OCI-LY1 (cell line): ENCODE measurements at regions not wholly inside any gene's neighbourhood (a gene's known extent, or its start where the extent isn't known, plus 50 kb on each side); places are given as distances from the start of the nearest gene placed in this dataset.

Experiments
- H2AFZ ChIP-seq: fragments of 200-600 bp; sonication (generic), shearing (Covaris generic); 2 replicates; pipeline ENCODE4 v1.6.0; 2014; ENCODE audit warnings: antibody characterized with exemption, mild to moderate bottlenecking, low read length
- H3F3A ChIP-seq: fragments of 200-600 bp; sonication (generic), shearing (Covaris generic); 2 replicates; pipeline ENCODE4 v1.6.0; 2014; ENCODE audit warnings: mild to moderate bottlenecking, antibody characterized with exemption, low read length, moderate library complexity; ENCODE audit not compliant: insufficient read depth
- H3K27ac ChIP-seq: fragments of 200-600 bp; sonication (generic); 2 replicates; pipeline ENCODE4 v1.5.1; 2014; ENCODE audit warnings: low read length, mixed run types, mild to moderate bottlenecking, low read depth; ENCODE audit not compliant: poor library complexity, severe bottlenecking
- H3K27me3 ChIP-seq: fragments of 200-600 bp; sonication (generic); 2 replicates; pipeline ENCODE4 v1.6.0; 2014; ENCODE audit warnings: antibody characterized with exemption, mild to moderate bottlenecking, low read length, moderate library complexity; ENCODE audit not compliant: insufficient read depth
- H3K36me3 ChIP-seq: fragments of 200-600 bp; sonication (generic); 2 replicates; pipeline ENCODE4 v1.6.1; 2014; ENCODE audit warnings: mild to moderate bottlenecking, antibody characterized with exemption, low read length, moderate library complexity, mixed read lengths; ENCODE audit not compliant: insufficient read depth
- H3K4me1 ChIP-seq: fragments of 200-600 bp; sonication (generic); 2 replicates; pipeline ENCODE4 v1.5.1; 2014; ENCODE audit warnings: mild to moderate bottlenecking, low read length, moderate library complexity; ENCODE audit not compliant: insufficient read depth, severe bottlenecking
- H3K4me2 ChIP-seq: fragments of 200-600 bp; sonication (generic), shearing (Covaris generic); 2 replicates; pipeline ENCODE4 v1.6.1; 2014; ENCODE audit warnings: low read length
- H3K4me3 ChIP-seq: fragments of 200-600 bp; sonication (generic); 2 replicates; pipeline ENCODE4 v1.5.1; 2014; ENCODE audit warnings: low read length, low read depth, mild to moderate bottlenecking, mixed read lengths; ENCODE audit not compliant: poor library complexity, severe bottlenecking
- H3K79me2 ChIP-seq: fragments of 200-600 bp; shearing (Covaris generic); 2 replicates; pipeline ENCODE4 v1.6.1; 2016; ENCODE audit warnings: mixed run types, low read length, mixed read lengths; ENCODE audit not compliant: insufficient read depth
- H3K9ac ChIP-seq: fragments of 200-600 bp; sonication (generic), shearing (Covaris generic); 2 replicates; pipeline ENCODE4 v1.6.1; 2014; ENCODE audit warnings: mild to moderate bottlenecking, low read length, mixed read lengths
- H3K9me2 ChIP-seq: fragments of 200-600 bp; sonication (generic), shearing (Covaris generic); 2 replicates; pipeline ENCODE4 v1.6.1; 2014; ENCODE audit warnings: low read depth, mild to moderate bottlenecking, low read length, mixed read lengths
- H3K9me3 ChIP-seq: fragments of 200-600 bp; shearing (Covaris generic); 2 replicates; pipeline ENCODE4 v1.6.1; 2014; ENCODE audit warnings: low read length, mixed read lengths
- H4K20me1 ChIP-seq: fragments of 200-600 bp; sonication (generic), shearing (Covaris generic); 2 replicates; pipeline ENCODE4 v1.6.0; 2016; ENCODE audit warnings: mild to moderate bottlenecking, low read length; ENCODE audit not compliant: insufficient read depth
- EZH2 ChIP-seq: fragments of 200-600 bp; sonication (generic), shearing (Covaris generic); IDR thresholded peaks from 2 replicates; pipeline ENCODE4 v1.8.0; 2017; ENCODE audit warnings: borderline replicate concordance, mixed run types, mild to moderate bottlenecking, antibody characterized with exemption, low read length, moderate library complexity, mixed read lengths
- TF ChIP-seq, protein P1 (sequence below): fragments of 200-600 bp; sonication (generic), shearing (Covaris generic); IDR thresholded peaks from 2 replicates; pipeline ENCODE4 v1.5.1; 2017; ENCODE audit warnings: mild to moderate bottlenecking, antibody characterized with exemption, low read length, moderate library complexity, mixed read lengths

DNA sequence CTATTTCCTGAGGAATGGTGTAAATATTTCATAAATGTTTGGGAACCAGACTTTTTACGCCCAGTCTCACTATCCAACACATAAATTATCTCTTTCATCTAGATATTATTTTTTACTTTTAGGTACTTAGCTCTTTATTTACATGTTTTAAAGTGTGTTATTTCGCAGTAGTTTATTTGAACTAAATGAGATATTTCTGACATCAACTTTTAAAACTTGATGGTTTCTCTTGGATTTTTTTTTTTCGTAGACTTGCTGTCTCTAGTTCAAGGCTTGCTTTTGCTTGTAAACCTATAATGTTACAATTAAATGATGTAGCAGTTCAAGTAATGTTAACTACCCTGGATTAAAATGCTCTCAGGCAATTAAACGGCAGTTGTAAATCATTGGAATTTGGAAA is 241.7 kb upstream of the PDE3A start:
- Histone ChIP-seq H3K9me3 (no peaks in the 10 kb centered on the region), H3K27me3 (no peaks in the 10 kb centered on the region), H3F3A (no peaks in the 10 kb centered on the region), H3K79me2 (no peaks in the 10 kb centered on the region), H3K27ac (no peak overlapping the region), H3K36me3 (no peaks in the 10 kb centered on the region), H4K20me1 (no peaks in the 10 kb centered on the region), H3K9me2 (no peaks in the 10 kb centered on the region), H3K4me1 (no peaks in the 10 kb centered on the region), H3K4me2 (no peak overlapping the region), H2AFZ (no peak overlapping the region), H3K9ac (no peak overlapping the region), H3K4me3 (no peak overlapping the region)
- no peak for TF ChIP-seq EZH2
- TF ChIP-seq, protein P1, sequence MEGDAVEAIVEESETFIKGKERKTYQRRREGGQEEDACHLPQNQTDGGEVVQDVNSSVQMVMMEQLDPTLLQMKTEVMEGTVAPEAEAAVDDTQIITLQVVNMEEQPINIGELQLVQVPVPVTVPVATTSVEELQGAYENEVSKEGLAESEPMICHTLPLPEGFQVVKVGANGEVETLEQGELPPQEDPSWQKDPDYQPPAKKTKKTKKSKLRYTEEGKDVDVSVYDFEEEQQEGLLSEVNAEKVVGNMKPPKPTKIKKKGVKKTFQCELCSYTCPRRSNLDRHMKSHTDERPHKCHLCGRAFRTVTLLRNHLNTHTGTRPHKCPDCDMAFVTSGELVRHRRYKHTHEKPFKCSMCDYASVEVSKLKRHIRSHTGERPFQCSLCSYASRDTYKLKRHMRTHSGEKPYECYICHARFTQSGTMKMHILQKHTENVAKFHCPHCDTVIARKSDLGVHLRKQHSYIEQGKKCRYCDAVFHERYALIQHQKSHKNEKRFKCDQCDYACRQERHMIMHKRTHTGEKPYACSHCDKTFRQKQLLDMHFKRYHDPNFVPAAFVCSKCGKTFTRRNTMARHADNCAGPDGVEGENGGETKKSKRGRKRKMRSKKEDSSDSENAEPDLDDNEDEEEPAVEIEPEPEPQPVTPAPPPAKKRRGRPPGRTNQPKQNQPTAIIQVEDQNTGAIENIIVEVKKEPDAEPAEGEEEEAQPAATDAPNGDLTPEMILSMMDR = no peak

DNA sequence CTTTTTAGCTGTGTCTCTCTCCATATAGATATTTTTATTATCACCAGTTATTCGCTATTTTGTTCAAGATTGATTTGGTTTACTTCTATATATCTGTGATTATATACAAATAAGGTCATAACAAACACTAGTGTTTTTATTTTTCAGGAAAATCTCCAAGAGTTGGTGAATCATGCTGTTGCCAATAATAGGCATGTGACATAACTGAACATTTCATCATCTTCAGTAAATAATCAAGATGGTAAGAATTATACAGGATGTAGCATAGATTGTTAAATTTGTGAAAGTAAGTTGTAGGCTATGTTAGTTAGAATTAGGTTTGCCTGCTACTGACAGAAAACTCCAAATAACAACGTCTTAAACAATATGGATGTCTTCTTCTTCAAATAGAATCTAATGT is 240.9 kb upstream of the PDE3A start:
- no peaks in the 10 kb centered on the region for H3K9me3 ChIP-seq
- no peak overlapping the region for H3K4me3 ChIP-seq
- no peaks in the 10 kb centered on the region for H4K20me1 ChIP-seq
- no peak overlapping the region for H2AFZ ChIP-seq
- no peak overlapping the region for H3K4me2 ChIP-seq
- H3K9ac ChIP-seq = no peak overlapping the region
- no peaks in the 10 kb centered on the region for H3K4me1 ChIP-seq
- H3F3A ChIP-seq = no peaks in the 10 kb centered on the region
- no peaks in the 10 kb centered on the region for H3K27me3 ChIP-seq
- TF ChIP-seq, protein P1 = no peak
- no peak for TF ChIP-seq EZH2
- no peak overlapping the region for H3K27ac ChIP-seq
- H3K79me2 ChIP-seq = no peaks in the 10 kb centered on the region
- H3K36me3 ChIP-seq = no peaks in the 10 kb centered on the region
- no peaks in the 10 kb centered on the region for H3K9me2 ChIP-seq

DNA sequence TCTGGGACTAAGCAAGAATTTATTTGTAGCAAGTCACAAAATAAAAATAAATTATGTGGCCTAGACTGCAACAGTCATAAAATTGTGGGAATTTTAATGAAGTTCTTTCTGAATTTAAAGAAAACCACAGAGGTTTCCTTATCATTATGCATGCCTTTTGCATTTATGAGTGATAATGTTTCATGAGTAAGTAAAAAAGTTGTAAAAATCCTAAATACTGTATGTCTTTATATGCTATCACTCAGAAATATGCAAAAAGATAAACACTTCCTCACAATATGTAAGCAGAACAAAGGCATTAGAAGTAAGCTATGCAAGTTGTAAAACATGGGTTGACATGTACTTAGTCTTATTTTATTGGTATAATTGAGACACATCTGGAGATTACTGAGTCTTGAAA is 239.4 kb upstream of the PDE3A start:
- TF ChIP-seq, protein P1 = no peak
- H3K4me1 ChIP-seq = no peaks in the 10 kb centered on the region
- H3K9me3 ChIP-seq = no peaks in the 10 kb centered on the region
- H4K20me1 ChIP-seq = no peaks in the 10 kb centered on the region
- no peak overlapping the region for H2AFZ ChIP-seq
- H3F3A ChIP-seq = no peaks in the 10 kb centered on the region
- H3K27me3 ChIP-seq = no peaks in the 10 kb centered on the region
- no peak overlapping the region for H3K4me2 ChIP-seq
- H3K79me2 ChIP-seq = no peaks in the 10 kb centered on the region
- H3K4me3 ChIP-seq = no peak overlapping the region
- H3K36me3 ChIP-seq = no peaks in the 10 kb centered on the region
- no peaks in the 10 kb centered on the region for H3K9me2 ChIP-seq
- H3K9ac ChIP-seq = no peak overlapping the region
- H3K27ac ChIP-seq = no peak overlapping the region
